Stomach (tissue), 4 donors: ENCODE measurements at regions not wholly inside any gene's neighbourhood (a gene's known extent, or its start where the extent isn't known, plus 50 kb on each side); places are given as distances from the start of the nearest gene placed in this dataset.

ENCODE experiments used
- CTCF ChIP-seq, 7 experiments: fragments of 450-650 bp in 4 of 7; fragments of 200-600 bp in 3 of 7; sonication (generic) in 3 of 7; IDR thresholded peaks; one replicate each; pipeline ENCODE4 v1.5.1; 2016 to 2019; ENCODE audit warnings: antibody characterized with exemption in 7 of 7, control low read depth in 2 of 7, mild to moderate bottlenecking in 1 of 7
- EP300 ChIP-seq: sonication (generic); formaldehyde crosslinking; IDR thresholded peaks from one replicate; pipeline ENCODE4 v1.6.1; 2017; ENCODE audit warnings: antibody characterized with exemption

GRCh38 chr6:113528111-113528510 is 329.0 kb upstream of the MARCKS start:
- no peak for TF ChIP-seq CTCF (IDR thresholded peaks at IDR 0.05)
- no peak for TF ChIP-seq EP300
